Panc1 (cell line): ENCODE measurements at regions not wholly inside any gene's neighbourhood (a gene's known extent, or its start where the extent isn't known, plus 50 kb on each side); places are given as distances from the start of the nearest gene placed in this dataset.

ENCODE experiments used
- SIN3A ChIP-seq: IDR thresholded peaks from 2 replicates; pipeline ENCODE4 v1.6.1; 2012; ENCODE audit warnings: low read depth, mild to moderate bottlenecking, low read length, moderate library complexity, borderline replicate concordance; ENCODE audit not compliant: insufficient read depth
- TF ChIP-seq, protein P1 (sequence below): fragments of 450-650 bp; IDR thresholded peaks from 2 replicates; pipeline ENCODE4 v1.5.1; 2017; ENCODE audit warnings: mild to moderate bottlenecking
- TF ChIP-seq, protein P2 (sequence below), 2 experiments: IDR thresholded peaks; 2 replicates each; pipeline ENCODE4 v1.6.1; 2011 to 2012; ENCODE audit warnings: low read depth in 2 of 2, control low read depth in 1 of 2, low read length in 1 of 2, mild to moderate bottlenecking in 1 of 2, moderate library complexity in 1 of 2; ENCODE audit not compliant: insufficient read depth in 1 of 2

DNA sequence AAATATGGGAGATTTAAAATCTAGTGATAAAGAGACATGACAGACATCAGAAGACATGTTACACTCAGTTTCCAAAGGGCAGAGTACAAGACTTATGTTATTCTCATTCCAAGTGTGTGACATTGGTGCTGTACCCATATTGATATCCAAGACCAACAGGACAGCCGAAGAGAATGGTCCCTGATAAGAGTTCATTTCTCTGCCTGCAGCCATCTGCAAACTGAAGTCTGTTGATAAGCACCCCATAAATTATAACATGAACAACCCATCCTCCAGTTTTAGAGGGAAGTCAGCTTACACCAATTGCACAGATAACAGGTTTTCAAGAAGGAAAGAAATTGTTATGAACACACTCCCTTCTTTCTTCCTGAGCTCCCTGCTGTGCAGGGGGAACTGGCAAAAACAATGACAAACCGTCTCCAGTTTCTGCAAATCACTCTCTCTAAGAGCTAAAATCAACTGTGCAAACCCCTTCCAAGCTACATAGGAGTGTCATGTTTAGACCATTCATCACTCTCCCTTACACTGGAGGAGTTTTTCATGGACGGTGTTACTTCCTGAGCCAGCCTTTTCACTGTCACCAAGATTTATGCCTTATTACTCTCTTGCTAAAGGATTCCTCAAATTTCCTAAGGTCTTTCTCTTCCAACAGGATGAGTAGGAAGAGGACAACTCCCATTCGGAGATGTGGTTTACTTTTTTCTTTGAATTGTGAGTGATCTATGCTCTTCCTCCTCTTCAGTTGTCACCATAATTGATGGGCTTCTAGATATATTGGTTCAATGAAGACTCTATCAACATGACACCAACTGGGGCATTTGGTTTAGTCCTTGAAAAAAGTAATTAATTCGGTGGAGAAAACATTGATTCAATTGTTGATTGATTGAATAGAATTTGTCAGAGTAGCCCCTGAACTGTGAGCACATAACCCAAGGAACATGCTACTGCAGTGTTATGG is 80.3 kb upstream of the FAM171A1 start:
- TF ChIP-seq, protein P1, sequence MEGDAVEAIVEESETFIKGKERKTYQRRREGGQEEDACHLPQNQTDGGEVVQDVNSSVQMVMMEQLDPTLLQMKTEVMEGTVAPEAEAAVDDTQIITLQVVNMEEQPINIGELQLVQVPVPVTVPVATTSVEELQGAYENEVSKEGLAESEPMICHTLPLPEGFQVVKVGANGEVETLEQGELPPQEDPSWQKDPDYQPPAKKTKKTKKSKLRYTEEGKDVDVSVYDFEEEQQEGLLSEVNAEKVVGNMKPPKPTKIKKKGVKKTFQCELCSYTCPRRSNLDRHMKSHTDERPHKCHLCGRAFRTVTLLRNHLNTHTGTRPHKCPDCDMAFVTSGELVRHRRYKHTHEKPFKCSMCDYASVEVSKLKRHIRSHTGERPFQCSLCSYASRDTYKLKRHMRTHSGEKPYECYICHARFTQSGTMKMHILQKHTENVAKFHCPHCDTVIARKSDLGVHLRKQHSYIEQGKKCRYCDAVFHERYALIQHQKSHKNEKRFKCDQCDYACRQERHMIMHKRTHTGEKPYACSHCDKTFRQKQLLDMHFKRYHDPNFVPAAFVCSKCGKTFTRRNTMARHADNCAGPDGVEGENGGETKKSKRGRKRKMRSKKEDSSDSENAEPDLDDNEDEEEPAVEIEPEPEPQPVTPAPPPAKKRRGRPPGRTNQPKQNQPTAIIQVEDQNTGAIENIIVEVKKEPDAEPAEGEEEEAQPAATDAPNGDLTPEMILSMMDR, result no peak
- TF ChIP-seq SIN3A, result no peak
- TF ChIP-seq, protein P2, sequence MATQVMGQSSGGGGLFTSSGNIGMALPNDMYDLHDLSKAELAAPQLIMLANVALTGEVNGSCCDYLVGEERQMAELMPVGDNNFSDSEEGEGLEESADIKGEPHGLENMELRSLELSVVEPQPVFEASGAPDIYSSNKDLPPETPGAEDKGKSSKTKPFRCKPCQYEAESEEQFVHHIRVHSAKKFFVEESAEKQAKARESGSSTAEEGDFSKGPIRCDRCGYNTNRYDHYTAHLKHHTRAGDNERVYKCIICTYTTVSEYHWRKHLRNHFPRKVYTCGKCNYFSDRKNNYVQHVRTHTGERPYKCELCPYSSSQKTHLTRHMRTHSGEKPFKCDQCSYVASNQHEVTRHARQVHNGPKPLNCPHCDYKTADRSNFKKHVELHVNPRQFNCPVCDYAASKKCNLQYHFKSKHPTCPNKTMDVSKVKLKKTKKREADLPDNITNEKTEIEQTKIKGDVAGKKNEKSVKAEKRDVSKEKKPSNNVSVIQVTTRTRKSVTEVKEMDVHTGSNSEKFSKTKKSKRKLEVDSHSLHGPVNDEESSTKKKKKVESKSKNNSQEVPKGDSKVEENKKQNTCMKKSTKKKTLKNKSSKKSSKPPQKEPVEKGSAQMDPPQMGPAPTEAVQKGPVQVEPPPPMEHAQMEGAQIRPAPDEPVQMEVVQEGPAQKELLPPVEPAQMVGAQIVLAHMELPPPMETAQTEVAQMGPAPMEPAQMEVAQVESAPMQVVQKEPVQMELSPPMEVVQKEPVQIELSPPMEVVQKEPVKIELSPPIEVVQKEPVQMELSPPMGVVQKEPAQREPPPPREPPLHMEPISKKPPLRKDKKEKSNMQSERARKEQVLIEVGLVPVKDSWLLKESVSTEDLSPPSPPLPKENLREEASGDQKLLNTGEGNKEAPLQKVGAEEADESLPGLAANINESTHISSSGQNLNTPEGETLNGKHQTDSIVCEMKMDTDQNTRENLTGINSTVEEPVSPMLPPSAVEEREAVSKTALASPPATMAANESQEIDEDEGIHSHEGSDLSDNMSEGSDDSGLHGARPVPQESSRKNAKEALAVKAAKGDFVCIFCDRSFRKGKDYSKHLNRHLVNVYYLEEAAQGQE (IDR thresholded peaks at IDR 0.05; ENCODE audit: insufficient read depth in 1 of 2, low read depth in 2 of 2, low read length in 1 of 2), result no peak
